ENCODE measurements at regions not wholly inside any gene's neighbourhood (a gene's known extent, or its start where the extent isn't known, plus 50 kb on each side); places are given as distances from the start of the nearest gene placed in this dataset.
A peak's percentile ranks its signal among the peaks of the same experiment; 100 is the strongest.

- DNase-seq (ENCODE audit: low spot score) (no peak), ATAC-seq (ENCODE audit: insufficient number of reproducible peaks, low FRiP score, low read depth) (no peak)
- TF ChIP-seq CTCF (IDR thresholded peaks at IDR 0.05), result no peak
- no peaks in the 10 kb centered on the region for H3K27me3 ChIP-seq (replicated peaks; ENCODE audit: insufficient read depth)
- H3K9me3 ChIP-seq, result no peaks in the 10 kb centered on the region
- no peak overlapping the region for H3K27ac ChIP-seq
- H3K4me1 ChIP-seq (ENCODE audit: control insufficient read depth in 1 of 2, low read depth in 2 of 2), result no peaks in the 10 kb centered on the region
- H3K4me3 ChIP-seq, result no peak overlapping the region
- no peaks in the 10 kb centered on the region for H3K36me3 ChIP-seq
Observed at GRCh38 chr13:97849305-97849704, 104.2 kb upstream of the IPO5 start.

- ATAC-seq (ENCODE audit: insufficient number of reproducible peaks, low FRiP score, low read depth) (no peak), DNase-seq (ENCODE audit: low spot score) (no peak)
- H3K27me3 ChIP-seq (replicated peaks; ENCODE audit: insufficient read depth), result no peaks in the 10 kb centered on the region
Observed at GRCh38 chr13:97851269-97851668, 102.2 kb upstream of the IPO5 start.

GRCh38 chr13:97852181-97852874 lies 101.1 kb upstream of the IPO5 start:
- ATAC-seq (ENCODE audit: insufficient number of reproducible peaks, low FRiP score, low read depth), result no peak

More at GRCh38 chr13:97851269-97851668, 102.2 kb upstream of the IPO5 start:
- Histone ChIP-seq H3K36me3 (no peaks in the 10 kb centered on the region), H3K4me1 (ENCODE audit: control insufficient read depth in 1 of 2, low read depth in 2 of 2) (no peaks in the 10 kb centered on the region), H3K27ac (no peak overlapping the region), H3K9me3 (no peaks in the 10 kb centered on the region), H3K4me3 (no peak overlapping the region)
- no peak for TF ChIP-seq CTCF (IDR thresholded peaks at IDR 0.05)

GRCh38 chr13:97853550-97853949 lies 99.9 kb upstream of the IPO5 start:
- H3K27me3 ChIP-seq (replicated peaks; ENCODE audit: insufficient read depth), result no peaks in the 10 kb centered on the region
- no peak overlapping the region for H3K27ac ChIP-seq
- ATAC-seq (ENCODE audit: insufficient number of reproducible peaks, low FRiP score, low read depth) (no peak), DNase-seq (ENCODE audit: low spot score) (no peak)
- no peaks in the 10 kb centered on the region for H3K4me1 ChIP-seq (ENCODE audit: control insufficient read depth in 1 of 2, low read depth in 2 of 2)
- H3K4me3 ChIP-seq, result no peak overlapping the region
- H3K9me3 ChIP-seq, result no peaks in the 10 kb centered on the region
- no peak for TF ChIP-seq CTCF (IDR thresholded peaks at IDR 0.05)
- no peaks in the 10 kb centered on the region for H3K36me3 ChIP-seq

More at GRCh38 chr13:97852181-97852874, 101.1 kb upstream of the IPO5 start:
- H3K4me3 ChIP-seq, result no peak overlapping the region
- TF ChIP-seq CTCF (IDR thresholded peaks at IDR 0.05), result no peak
- H3K4me1 ChIP-seq (ENCODE audit: control insufficient read depth in 1 of 2, low read depth in 2 of 2), result no peaks in the 10 kb centered on the region
- no peaks in the 10 kb centered on the region for H3K36me3 ChIP-seq
- no peak for DNase-seq (ENCODE audit: low spot score)
- H3K27ac ChIP-seq, result no peak overlapping the region
- no peaks in the 10 kb centered on the region for H3K9me3 ChIP-seq
- H3K27me3 ChIP-seq (replicated peaks; ENCODE audit: insufficient read depth), result no peaks in the 10 kb centered on the region

GRCh38 chr13:97855570-97856303 lies 97.7 kb upstream of the IPO5 start:
- Histone ChIP-seq H3K36me3 (no peaks in the 10 kb centered on the region), H3K4me1 (ENCODE audit: control insufficient read depth in 1 of 2, low read depth in 2 of 2) (no peaks in the 10 kb centered on the region), H3K27ac (no peak overlapping the region), H3K27me3 (replicated peaks; ENCODE audit: insufficient read depth) (no peaks in the 10 kb centered on the region), H3K4me3 (no peak overlapping the region), H3K9me3 (no peaks in the 10 kb centered on the region)
- TF ChIP-seq CTCF (IDR thresholded peaks at IDR 0.05), result peak; percentile 61
- DNase-seq (ENCODE audit: low spot score) (no peak), ATAC-seq (ENCODE audit: insufficient number of reproducible peaks, low FRiP score, low read depth) (no peak)

All from thoracic aorta (tissue), 2 donors.